ENCODE measurements at regions not wholly inside any gene's neighbourhood (a gene's known extent, or its start where the extent isn't known, plus 50 kb on each side); places are given as distances from the start of the nearest gene placed in this dataset.

DNA sequence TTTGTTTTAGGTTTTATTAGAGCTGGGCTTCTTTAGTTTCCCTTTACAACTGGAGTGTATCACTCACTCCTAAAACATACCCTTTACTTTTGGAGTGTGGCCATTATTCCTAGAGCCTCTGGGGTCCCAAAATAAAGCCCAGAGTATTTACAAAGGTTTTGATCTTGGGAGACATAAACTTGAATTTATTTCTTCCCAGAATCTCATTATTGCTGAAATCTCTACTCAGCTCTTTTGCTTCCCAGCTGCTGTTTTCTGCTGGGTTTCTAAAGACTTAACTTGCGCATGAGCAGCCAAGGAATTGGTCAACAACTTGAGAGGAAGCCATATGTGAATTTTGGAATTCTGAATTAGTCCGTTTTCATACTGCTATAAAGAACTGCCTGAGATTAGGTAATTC lies 94.5 kb upstream of the NRSN1 start:
- ATAC-seq = no peak
- no peak for DNase-seq

DNA sequence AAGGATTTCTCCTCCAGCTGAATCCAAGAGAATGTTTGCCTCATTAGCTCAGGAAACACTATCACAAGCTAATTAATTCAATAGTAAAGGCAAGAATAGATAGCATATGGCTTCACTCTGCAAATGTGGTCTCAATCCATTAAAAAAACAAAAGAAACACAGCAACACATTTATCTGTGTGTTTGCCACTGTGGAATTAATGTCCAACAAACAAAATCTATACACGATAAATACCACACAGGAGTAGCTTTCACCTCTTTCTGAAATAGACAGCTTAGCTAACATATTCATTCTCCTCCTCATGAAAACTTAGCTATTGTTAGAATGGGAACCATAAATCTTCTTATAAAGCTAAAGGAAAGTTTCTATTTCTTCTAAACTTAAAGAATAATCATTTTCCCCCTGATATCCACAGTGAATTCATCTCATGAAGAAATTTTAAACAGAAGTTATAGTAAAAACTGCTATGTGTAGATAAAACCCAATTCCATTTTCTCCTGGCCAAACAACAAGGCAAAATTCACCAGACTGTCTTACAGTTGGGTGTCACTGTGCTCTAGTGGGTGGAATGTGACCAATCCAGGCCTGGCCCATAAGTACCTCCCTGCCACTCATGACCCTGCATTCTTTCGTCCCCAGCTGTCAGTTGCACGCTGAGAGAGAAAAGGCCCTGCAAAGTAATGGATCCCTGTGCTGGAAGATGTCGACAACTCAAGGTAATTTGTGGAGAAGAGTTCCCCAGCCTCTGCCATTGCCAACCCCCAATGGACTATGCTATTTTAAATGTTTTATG lies 92.9 kb upstream of the NRSN1 start:
- no peak for ATAC-seq
- DNase-seq = no peak

DNA sequence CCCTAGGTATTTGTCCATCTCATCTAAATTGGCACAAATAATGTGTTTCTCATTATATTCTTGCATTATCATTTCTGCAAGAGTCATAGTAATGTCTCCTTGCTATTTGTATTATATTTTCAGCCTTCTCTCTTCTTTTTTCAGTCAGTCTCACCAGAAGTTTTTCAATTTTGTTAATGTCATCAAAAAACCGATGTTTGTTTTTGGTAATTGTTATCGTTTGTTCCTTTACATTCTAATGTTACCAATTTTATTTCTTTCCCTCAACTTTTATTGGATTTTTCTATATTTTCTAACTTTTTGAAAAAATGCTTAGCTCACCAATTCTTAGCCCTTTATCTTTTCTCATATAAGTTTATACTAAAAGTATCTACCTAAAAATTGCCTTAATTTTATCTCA lies 82.2 kb upstream of the NRSN1 start:
- DNase-seq (no peak), ATAC-seq (no peak)

DNA sequence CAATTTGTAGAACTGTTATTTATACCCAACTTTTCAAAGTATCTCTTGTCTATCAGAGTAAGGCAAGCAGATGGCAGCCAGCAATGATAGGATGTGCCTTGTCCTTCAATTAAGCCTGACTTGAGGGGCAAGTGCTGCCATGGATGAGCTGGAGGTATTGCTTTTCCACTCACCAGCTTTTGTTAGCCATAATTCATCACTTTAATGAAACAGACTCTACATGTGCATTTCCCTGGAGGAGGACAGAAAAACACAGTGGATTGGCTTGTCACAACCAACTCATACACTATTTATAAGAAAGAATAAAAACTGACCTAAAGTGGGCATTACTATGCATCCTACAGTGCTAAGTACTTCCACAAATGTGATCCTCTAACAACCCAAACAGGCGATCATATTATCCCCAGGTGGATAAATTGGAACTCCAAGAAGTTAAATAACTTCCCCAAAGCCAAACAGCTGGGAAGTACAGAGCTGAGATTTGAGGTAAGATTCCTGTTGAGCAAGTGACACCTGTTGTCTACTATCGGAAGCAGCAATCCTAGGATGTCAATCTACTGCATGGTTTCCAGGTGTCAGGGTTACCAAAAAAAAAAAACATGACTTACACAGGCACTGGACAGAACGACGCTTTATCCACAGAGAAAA lies 73.9 kb upstream of the NRSN1 start:
- ATAC-seq (no peak), DNase-seq (no peak)

DNA sequence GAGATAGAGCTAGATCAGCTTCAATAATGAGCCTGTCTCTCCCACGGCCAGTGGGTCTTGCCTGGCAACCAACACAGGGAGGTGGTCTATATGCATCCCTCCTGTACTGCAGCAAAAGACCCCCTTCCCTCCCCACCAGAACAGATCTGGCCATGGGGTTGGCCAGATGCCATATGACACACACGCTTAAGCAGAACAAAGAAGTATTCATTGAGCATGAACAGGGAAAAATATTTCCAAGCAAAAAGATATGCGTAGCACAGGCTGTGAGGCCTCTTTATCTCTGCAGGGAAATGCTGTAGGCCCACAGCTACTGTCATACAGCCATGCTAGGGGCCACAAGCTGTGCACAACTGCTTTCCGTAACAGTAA lies 73.4 kb upstream of the NRSN1 start:
- DNase-seq (no peak), ATAC-seq (no peak)

DNA sequence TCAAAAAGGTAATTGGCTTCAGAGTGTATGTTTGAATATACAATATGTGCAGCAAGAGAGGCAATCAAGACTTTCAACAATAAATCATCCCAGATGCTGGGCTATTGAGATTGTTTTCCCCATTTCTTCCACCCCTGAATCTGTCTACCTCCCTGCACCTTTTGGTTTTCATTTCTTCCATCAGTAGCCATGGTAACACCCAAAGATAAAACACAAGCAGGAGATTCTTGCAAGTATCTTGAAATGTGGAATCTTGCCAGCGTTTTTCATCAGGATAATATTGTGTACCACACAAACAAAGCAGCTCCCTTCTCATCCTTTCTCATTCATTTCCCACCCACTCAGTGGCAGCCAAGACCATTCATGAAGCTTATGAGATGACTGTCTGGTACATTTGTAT lies 73.0 kb upstream of the NRSN1 start:
- ATAC-seq = no peak

DNA sequence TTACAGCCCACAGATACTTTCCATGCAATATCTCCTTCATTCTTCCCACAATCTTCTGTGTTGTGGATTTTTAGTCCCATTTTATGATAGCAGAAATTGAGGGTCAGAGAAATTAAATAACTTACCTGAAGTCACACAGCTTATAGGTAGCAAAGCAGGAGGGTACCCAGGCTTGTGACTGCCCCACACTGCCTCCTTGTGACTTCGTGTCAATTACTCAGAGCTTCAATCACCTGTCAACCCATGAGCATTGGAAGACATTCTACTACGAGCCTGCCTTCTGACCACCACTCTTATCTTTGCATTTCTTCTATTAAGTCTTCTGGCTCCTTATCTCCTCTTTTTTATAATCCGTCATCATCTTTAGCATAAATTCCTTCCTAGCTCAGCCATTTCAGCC lies 71.6 kb upstream of the NRSN1 start:
- DNase-seq (no peak), ATAC-seq (no peak)

More for the DNA sequence above, 73.0 kb upstream of the NRSN1 start:
- DNase-seq = no peak

DNA sequence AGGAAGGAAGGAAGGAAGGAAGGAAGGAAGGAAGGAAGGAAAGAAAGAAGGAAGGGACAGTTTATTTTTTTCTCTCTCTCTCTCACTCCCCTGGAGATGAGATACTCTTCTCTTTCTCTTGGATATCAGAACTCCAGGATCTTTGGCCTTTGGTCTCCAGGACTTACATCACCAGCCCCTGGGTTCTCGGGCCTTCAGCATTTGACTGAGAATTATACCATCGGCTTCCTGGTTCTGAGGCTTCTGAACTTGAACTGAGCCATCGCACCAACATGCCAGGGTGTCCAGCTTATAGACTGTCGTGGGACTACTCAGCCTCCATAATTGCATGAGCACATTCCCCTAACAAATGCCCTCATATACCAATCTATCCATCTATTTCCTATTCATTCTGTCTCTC lies 69.4 kb upstream of the NRSN1 start:
- ATAC-seq = no peak

DNA sequence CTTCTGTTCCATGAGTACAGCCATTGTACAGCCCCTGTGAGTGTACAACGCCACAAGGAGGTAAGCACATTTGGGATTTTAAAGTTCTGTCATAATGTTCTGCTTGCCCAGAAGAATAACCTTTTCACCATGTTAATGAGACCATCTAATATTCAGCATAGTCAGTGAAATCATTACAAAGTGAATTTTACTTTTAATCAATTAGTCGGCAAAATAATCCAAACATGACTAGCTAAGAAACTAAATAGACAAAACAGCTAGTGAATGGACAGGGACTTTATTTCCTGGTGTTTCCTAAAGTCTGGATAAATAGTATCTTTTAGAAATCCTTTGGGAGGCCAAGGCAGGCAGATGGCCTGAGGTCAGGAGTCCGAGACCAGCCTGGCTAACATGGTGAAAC lies 69.0 kb upstream of the NRSN1 start:
- no peak for DNase-seq
- ATAC-seq = no peak

More for the DNA sequence above, 69.4 kb upstream of the NRSN1 start:
- DNase-seq = no peak

DNA sequence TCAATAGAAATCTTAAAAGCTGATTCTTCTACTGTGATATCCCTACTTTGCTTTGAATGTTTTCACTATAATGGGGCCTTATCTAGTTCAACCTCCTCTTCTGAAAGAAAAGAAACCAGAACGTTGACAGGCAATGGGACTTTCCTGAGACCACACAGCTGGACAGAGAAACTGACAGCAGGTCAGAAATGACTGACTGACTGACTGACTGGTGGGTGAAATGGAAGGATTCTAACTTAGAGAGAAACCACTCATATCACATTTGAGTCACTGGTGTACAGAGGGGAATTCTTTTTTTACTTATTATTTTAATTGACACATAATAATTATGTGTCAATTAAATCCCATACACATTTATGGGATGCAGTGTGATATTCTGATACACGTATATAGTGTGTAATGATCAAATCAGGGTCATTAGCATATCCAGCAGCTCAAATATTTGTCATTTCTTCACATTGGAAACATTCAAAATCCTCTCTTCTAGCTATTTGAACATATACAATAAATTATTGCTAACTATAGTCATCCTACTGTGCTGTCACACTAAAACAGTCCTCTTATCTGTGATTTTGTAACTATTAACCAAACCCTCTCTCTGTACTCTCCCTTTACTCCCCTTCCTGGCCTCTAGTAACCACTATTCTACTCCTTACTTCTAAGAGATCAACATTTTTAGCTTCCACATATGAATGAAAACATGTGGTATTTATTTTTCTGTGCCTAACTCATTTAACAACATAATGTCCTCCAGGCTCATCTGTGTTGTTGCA lies 64.8 kb upstream of the NRSN1 start:
- peak; percentile 40 for ATAC-seq
- DNase-seq = no peak

DNA sequence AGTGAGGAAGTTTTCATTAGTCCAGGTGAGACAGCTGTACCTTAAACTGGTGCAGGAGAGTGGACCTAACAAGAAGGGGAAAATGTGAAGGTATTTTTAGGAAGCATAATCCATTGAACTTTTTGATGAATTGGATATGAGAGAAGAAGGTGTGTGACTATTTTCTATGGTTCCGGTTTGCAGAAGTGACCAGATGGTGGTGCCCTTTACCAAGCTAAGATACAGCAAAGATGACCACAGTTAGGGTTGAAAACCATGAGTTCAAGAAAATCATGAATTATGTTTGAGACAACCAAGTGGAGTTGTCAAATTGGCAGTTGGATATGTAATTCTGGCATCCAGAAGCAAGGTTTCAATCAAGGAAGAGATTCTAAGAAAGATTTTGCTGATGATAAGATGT lies 61.9 kb upstream of the NRSN1 start:
- ATAC-seq (no peak), DNase-seq (no peak)

DNA sequence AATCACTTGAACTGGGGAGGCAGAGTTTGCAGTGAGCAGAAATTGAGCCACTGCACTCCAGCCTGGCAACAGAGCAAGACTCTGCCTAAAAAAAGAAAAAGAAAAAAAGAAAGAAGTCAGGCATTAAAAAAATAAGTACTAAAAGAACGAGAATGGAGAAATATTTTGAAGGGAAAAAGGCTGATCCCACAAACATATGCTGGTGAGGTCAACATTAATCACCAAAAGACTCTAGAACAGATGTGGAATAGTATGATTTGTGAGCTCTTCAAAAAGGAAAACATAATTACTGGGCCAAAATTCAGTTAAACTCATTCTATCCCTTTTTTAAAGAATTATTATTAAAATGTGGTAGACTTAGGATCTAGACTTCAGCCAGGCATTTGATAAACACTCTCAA lies 61.2 kb upstream of the NRSN1 start:
- DNase-seq (no peak), ATAC-seq (no peak)

DNA sequence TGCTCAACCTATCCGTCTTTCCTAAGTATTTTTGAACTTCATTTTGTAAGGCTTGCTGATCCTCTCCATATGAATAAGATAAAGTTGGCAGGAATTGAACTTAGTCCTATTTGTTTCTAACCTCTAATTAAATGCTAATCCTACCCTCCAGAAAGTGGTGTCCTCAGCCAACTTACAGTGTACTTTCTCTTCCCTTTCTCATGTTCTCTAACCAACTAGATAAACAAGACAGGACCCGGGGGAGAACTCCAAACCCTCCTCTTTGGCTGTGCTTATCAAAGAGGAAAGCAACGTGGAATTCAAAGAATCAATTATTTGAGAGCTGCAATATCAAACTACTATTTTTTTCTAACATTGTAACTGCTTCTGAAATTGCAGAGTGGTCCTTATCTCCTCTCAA lies 56.5 kb upstream of the NRSN1 start:
- no peak for ATAC-seq
- no peak for DNase-seq

DNA sequence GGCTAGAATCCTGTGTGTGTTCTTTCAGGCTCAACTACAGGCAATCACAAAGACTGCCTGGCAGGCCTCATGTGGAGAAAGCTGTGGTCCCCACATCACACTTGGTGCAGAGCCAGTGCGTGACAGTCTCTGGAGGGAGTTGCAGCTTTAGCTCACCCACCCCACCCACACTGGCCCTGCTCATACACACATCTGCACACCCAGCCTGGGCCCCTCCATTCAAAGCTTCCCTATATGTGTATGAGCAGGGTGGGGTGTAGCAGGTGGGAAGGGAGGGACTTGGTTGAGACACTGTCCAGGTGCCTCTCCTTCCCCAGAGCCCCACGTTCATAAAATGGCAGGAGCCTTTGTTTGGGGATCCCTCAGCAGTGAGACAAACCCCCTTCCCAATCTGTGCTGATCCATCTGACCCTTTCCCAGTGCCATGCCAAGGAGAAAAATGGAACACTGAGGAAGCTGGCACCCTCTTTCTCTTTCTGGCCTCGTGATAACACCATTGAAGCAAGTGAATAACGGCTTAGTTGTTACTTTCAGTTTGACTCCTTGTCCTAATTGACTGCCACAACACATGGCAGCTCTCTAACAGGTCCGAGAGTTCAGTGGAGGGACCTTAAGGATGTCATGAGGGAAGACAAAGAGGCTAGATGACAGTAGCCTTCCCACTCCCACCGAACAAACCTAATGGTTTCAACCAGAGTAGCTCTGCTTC lies 53.8 kb upstream of the NRSN1 start:
- DNase-seq (no peak), ATAC-seq (no peak)

DNA sequence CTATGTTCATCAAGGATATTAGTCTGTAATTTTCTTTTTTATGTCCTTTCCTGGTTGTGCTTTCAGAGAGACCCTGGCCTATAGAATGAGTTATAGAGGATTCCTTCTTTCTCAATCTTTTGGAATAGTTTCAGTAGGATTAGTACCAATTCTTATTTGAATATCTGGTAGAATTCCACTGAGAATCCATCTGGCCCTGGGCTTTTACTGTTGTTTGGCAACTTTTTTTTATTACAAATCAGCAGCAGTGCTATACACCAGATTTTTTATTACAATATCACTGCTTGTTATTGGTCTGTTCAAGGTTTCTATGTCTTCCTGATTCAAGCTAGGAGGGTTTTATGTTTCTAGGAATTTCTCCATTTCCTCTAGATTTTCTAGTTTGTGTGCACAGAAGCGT lies 50.0 kb upstream of the NRSN1 start:
- ATAC-seq (no peak), DNase-seq (no peak)

Measured in stimulated activated naive CD8-positive, alpha-beta T cell treated with anti-CD3 and anti-CD28 coated beads, Interleukin-15, Interleukin-2, amounts not matched to agents 100 U/mL and 50 U/mL, for 24 hours (primary cell).